ENCODE measurements at regions not wholly inside any gene's neighbourhood (a gene's known extent, or its start where the extent isn't known, plus 50 kb on each side); places are given as distances from the start of the nearest gene placed in this dataset.

- no peak overlapping the region for H3K4me3 ChIP-seq (ENCODE audit: low read depth in 2 of 2, low read length in 1 of 2)
- H3K9ac ChIP-seq: no peak overlapping the region
- TF ChIP-seq ZBTB33 (IDR thresholded peaks at IDR 0.05; ENCODE audit: borderline replicate concordance, low read depth): no peak
- TF ChIP-seq CTCF (IDR thresholded peaks at IDR 0.05): no peak
- no peaks in the 10 kb centered on the region for H3K9me2 ChIP-seq
- no peak for DNase-seq
- peaks cover 0 to 22% of the 10 kb centered on the region in 2 experiments; a peak in 2 of 4 replicates for H3K4me1 ChIP-seq (ENCODE audit: control insufficient read depth in 1 of 2, insufficient read depth in 2 of 2, low read depth in 1 of 2, low read length in 1 of 2)
- CTCF ChIA-PET: interaction anchor here (1.1 kb wide), 1 partner anchor 126 kb away, joined by 4 read pairs; no protein-coding TSS in a partner anchor
- no peaks in the 10 kb centered on the region for H3K9me3 ChIP-seq
- no peaks in the 10 kb centered on the region for H3F3A ChIP-seq (replicated peaks; ENCODE audit: insufficient read depth)
- 32% methylated on average over 4 of the region's 4 CpGs for WGBS (ENCODE audit: low lambda C conversion rate)
- POLR2A ChIA-PET: no interaction called here
- H3K27ac ChIP-seq (ENCODE audit: low read depth in 2 of 2, low read length in 1 of 2): no peak overlapping the region
- no peaks in the 10 kb centered on the region for H3K27me3 ChIP-seq (ENCODE audit: insufficient read depth)
- H4K20me1 ChIP-seq (ENCODE audit: insufficient read depth): no peaks in the 10 kb centered on the region
- H3K4me2 ChIP-seq: no peak overlapping the region
- no peaks in the 10 kb centered on the region for H3K79me2 ChIP-seq (ENCODE audit: insufficient read depth)
- H3K36me3 ChIP-seq (replicated peaks in 1 of 2; ENCODE audit: control insufficient read depth in 1 of 2, insufficient read depth in 2 of 2, low read length in 1 of 2): no peaks in the 10 kb centered on the region
- no peak overlapping the region for H2AFZ ChIP-seq (ENCODE audit: low read depth)
Measured at GRCh38 chr19:33872445-33873320, 76.0 kb downstream of the KCTD15 start.

GRCh38 chr19:33875071-33875470 lies 78.4 kb downstream of the KCTD15 start:
- Histone ChIP-seq H3K9me2 (no peaks in the 10 kb centered on the region), H3F3A (replicated peaks; ENCODE audit: insufficient read depth) (no peaks in the 10 kb centered on the region), H3K9me3 (no peaks in the 10 kb centered on the region), H3K36me3 (replicated peaks in 1 of 2; ENCODE audit: control insufficient read depth in 1 of 2, insufficient read depth in 2 of 2, low read length in 1 of 2) (no peaks in the 10 kb centered on the region), H3K4me2 (no peak overlapping the region), H3K4me1 (ENCODE audit: control insufficient read depth in 1 of 2, insufficient read depth in 2 of 2, low read depth in 1 of 2, low read length in 1 of 2) (peaks cover 0 to 18% of the 10 kb centered on the region in 2 experiments; a peak in 1 of 4 replicates), H3K4me3 (ENCODE audit: low read depth in 2 of 2, low read length in 1 of 2) (no peak overlapping the region), H3K27me3 (ENCODE audit: insufficient read depth) (no peaks in the 10 kb centered on the region), H4K20me1 (ENCODE audit: insufficient read depth) (no peaks in the 10 kb centered on the region), H2AFZ (ENCODE audit: low read depth) (no peak overlapping the region), H3K9ac (no peak overlapping the region), H3K79me2 (ENCODE audit: insufficient read depth) (no peaks in the 10 kb centered on the region), H3K27ac (ENCODE audit: low read depth in 2 of 2, low read length in 1 of 2) (no peak overlapping the region)
- DNase-seq: no peak
- TF ChIP-seq EZH2phosphoT487 (IDR thresholded peaks at IDR 0.05; ENCODE audit: borderline replicate concordance, low read depth) (no peak), IRF3 (IDR thresholded peaks at IDR 0.05; ENCODE audit: low read depth, low read length) (no peak), SMC3 (IDR thresholded peaks at IDR 0.05; ENCODE audit: low read depth, low read length) (no peak), POLR2AphosphoS5 (IDR thresholded peaks at IDR 0.05; ENCODE audit: low read depth, low read length) (no peak), YY1 (IDR thresholded peaks at IDR 0.05; ENCODE audit: low read depth) (no peak), GATA2 (CRISPR knock-in tag; IDR thresholded peaks at IDR 0.05) (no peak), MEF2A (IDR thresholded peaks at IDR 0.05; ENCODE audit: borderline replicate concordance, low read depth) (no peak), FOXM1 (IDR thresholded peaks at IDR 0.05; ENCODE audit: low read depth) (no peak), NFIC (IDR thresholded peaks at IDR 0.05; ENCODE audit: borderline replicate concordance) (no peak), RCOR1 (IDR thresholded peaks at IDR 0.05; ENCODE audit: low read length) (no peak), TEAD4 (IDR thresholded peaks at IDR 0.05; ENCODE audit: borderline replicate concordance, insufficient read depth) (no peak), USF1 (IDR thresholded peaks at IDR 0.05; ENCODE audit: borderline replicate concordance, low read depth) (no peak), RFX5 (IDR thresholded peaks at IDR 0.05; ENCODE audit: low read length) (no peak), RXRA (IDR thresholded peaks at IDR 0.05; ENCODE audit: borderline replicate concordance, low read depth) (no peak), MXI1 (IDR thresholded peaks at IDR 0.05; ENCODE audit: low read depth, low read length) (no peak), FOSL2 (IDR thresholded peaks at IDR 0.05; ENCODE audit: borderline replicate concordance, low read depth) (no peak), JUND (IDR thresholded peaks at IDR 0.05) (no peak), NRF1 (IDR thresholded peaks at IDR 0.05; ENCODE audit: low read depth, low read length) (no peak), FOXJ3 (CRISPR knock-in tag; IDR thresholded peaks at IDR 0.05) (no peak)
- WGBS (ENCODE audit: low lambda C conversion rate): 48% methylated on average over 8 of the region's 8 CpGs
- CTCF ChIA-PET: interaction anchor here (0.9 to 2.0 kb wide), 3 partner anchors 9 to 97 kb away, joined by 3 to 11 read pairs (median 3); no protein-coding TSS in a partner anchor
- POLR2A ChIA-PET: no interaction called here

Measured in SK-N-SH (cell line).